ENCODE measurements at regions not wholly inside any gene's neighbourhood (a gene's known extent, or its start where the extent isn't known, plus 50 kb on each side); places are given as distances from the start of the nearest gene placed in this dataset.

DNA sequence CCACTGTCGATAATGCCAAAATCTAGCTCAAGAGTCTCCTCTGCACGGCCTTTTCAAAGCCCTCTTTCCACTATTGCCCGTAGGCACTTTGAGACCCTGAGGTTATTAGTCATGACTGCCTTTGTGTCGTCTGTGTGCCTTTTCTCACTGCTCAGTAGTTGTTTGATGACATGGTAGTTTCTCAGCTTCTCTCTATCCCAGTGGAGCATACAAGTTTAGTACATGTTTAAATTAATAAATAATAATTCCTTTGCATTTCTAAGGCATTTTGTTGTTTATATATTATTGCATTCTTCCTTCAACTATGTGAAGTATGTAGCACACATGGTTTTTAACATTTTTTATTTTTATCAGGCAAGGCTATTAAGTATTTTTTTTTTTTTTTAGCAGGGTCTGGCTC is 458.1 kb downstream of the PCNX1 start:
- Histone ChIP-seq H2AFZ (ENCODE audit: low read length) (no peak overlapping the region), H4K20me1 (ENCODE audit: insufficient read depth, low read length) (no peaks in the 10 kb centered on the region), H3K27ac (ENCODE audit: low read depth, low read length, poor library complexity, severe bottlenecking) (no peak overlapping the region), H3K9ac (ENCODE audit: low read length) (no peak overlapping the region), H3F3A (ENCODE audit: insufficient read depth, low read length) (no peaks in the 10 kb centered on the region), H3K79me2 (ENCODE audit: insufficient read depth, low read length) (0 out of 2 replicates have a peak, but pooled peaks cover 3% of the 10 kb centered on the region), H3K9me2 (ENCODE audit: low read depth, low read length) (no peaks in the 10 kb centered on the region), H3K27me3 (ENCODE audit: insufficient read depth, low read length) (no peaks in the 10 kb centered on the region), H3K4me3 (ENCODE audit: low read depth, low read length, poor library complexity, severe bottlenecking) (no peak overlapping the region), H3K4me1 (ENCODE audit: insufficient read depth, low read length, severe bottlenecking) (peaks cover 3% of the 10 kb centered on the region), H3K36me3 (ENCODE audit: insufficient read depth, low read length) (no peaks in the 10 kb centered on the region), H3K4me2 (ENCODE audit: low read length) (no peak overlapping the region), H3K9me3 (ENCODE audit: low read length) (no peaks in the 10 kb centered on the region)
- TF ChIP-seq, protein P1, sequence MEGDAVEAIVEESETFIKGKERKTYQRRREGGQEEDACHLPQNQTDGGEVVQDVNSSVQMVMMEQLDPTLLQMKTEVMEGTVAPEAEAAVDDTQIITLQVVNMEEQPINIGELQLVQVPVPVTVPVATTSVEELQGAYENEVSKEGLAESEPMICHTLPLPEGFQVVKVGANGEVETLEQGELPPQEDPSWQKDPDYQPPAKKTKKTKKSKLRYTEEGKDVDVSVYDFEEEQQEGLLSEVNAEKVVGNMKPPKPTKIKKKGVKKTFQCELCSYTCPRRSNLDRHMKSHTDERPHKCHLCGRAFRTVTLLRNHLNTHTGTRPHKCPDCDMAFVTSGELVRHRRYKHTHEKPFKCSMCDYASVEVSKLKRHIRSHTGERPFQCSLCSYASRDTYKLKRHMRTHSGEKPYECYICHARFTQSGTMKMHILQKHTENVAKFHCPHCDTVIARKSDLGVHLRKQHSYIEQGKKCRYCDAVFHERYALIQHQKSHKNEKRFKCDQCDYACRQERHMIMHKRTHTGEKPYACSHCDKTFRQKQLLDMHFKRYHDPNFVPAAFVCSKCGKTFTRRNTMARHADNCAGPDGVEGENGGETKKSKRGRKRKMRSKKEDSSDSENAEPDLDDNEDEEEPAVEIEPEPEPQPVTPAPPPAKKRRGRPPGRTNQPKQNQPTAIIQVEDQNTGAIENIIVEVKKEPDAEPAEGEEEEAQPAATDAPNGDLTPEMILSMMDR (IDR thresholded peaks at IDR 0.05; ENCODE audit: low read length) = no peak
- TF ChIP-seq EZH2 (IDR thresholded peaks at IDR 0.05; ENCODE audit: borderline replicate concordance, low read length) = no peak

DNA sequence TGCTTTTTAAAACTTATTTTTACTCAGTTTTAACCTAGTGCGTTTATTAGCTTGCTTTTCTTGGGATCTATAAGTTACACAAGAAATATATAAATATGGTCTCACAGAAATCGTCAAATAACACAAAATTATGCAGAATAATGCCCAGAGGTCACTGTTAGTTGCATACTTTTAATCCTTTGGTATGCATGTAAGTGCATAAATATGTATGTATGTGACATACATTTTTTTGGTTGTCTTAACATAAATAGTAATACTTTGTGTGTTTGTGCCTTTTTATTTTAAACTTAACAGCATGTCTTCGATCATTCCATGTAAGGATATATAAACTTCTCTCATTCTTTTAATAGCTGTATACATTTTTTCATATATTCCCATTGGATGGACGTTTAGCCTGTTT is 459.6 kb downstream of the PCNX1 start:
- no peaks in the 10 kb centered on the region for H3F3A ChIP-seq (ENCODE audit: insufficient read depth, low read length)
- H3K79me2 ChIP-seq (ENCODE audit: insufficient read depth, low read length) = 0 out of 2 replicates have a peak, but pooled peaks cover 3% of the 10 kb centered on the region
- H3K9ac ChIP-seq (ENCODE audit: low read length) = no peak overlapping the region
- H3K4me3 ChIP-seq (ENCODE audit: low read depth, low read length, poor library complexity, severe bottlenecking) = no peak overlapping the region
- no peaks in the 10 kb centered on the region for H3K9me2 ChIP-seq (ENCODE audit: low read depth, low read length)
- no peak overlapping the region for H3K4me2 ChIP-seq (ENCODE audit: low read length)
- no peak overlapping the region for H3K27ac ChIP-seq (ENCODE audit: low read depth, low read length, poor library complexity, severe bottlenecking)
- H4K20me1 ChIP-seq (ENCODE audit: insufficient read depth, low read length) = no peaks in the 10 kb centered on the region
- H2AFZ ChIP-seq (ENCODE audit: low read length) = no peak overlapping the region
- no peak for TF ChIP-seq EZH2 (IDR thresholded peaks at IDR 0.05; ENCODE audit: borderline replicate concordance, low read length)
- TF ChIP-seq, protein P1 (IDR thresholded peaks at IDR 0.05; ENCODE audit: low read length) = no peak
- no peaks in the 10 kb centered on the region for H3K36me3 ChIP-seq (ENCODE audit: insufficient read depth, low read length)
- H3K9me3 ChIP-seq (ENCODE audit: low read length) = no peaks in the 10 kb centered on the region
- H3K27me3 ChIP-seq (ENCODE audit: insufficient read depth, low read length) = no peaks in the 10 kb centered on the region
- H3K4me1 ChIP-seq (ENCODE audit: insufficient read depth, low read length, severe bottlenecking) = no peaks in the 10 kb centered on the region

DNA sequence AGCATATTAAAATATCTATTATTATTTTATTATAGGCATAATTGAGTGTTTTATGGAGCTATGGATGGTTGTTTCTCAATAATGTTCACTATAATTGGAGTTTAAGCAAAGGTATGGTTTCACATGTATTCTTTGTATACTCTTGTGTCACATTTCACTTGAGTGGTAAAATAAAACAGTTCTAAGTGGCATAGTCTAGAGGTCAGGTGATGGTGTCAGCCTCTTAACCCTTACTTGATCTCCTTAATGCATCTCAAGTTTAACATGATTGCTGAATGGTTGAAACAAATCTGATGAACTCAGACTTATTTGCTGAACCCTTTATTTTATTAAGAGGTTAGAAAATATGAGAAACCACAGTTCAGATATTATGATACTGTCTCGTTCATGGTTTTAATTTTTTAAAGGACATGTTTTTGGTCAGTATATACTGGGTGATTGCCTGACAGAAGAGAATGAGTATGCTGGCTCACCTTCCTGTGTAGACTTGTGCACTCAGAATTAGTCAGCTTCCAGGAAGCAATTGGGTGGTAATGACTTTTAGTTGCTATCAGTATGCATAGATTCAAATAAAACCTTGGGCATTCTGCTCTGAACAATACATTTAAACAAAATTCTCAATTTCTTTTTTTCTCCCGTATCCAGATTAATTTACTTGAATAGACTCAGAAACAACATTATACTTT is 464.6 kb downstream of the PCNX1 start:
- 0 out of 2 replicates have a peak, but pooled peaks cover 3% of the 10 kb centered on the region for H3K79me2 ChIP-seq (ENCODE audit: insufficient read depth, low read length)
- H3K9ac ChIP-seq (ENCODE audit: low read length) = no peak overlapping the region
- H3K4me1 ChIP-seq (ENCODE audit: insufficient read depth, low read length, severe bottlenecking) = no peaks in the 10 kb centered on the region
- H3F3A ChIP-seq (ENCODE audit: insufficient read depth, low read length) = 0 out of 2 replicates have a peak, but pooled peaks cover 4% of the 10 kb centered on the region
- TF ChIP-seq, protein P1 (IDR thresholded peaks at IDR 0.05; ENCODE audit: low read length) = no peak
- no peak for TF ChIP-seq EZH2 (IDR thresholded peaks at IDR 0.05; ENCODE audit: borderline replicate concordance, low read length)
- no peaks in the 10 kb centered on the region for H3K9me2 ChIP-seq (ENCODE audit: low read depth, low read length)
- H3K27ac ChIP-seq (ENCODE audit: low read depth, low read length, poor library complexity, severe bottlenecking) = no peak overlapping the region
- H3K9me3 ChIP-seq (ENCODE audit: low read length) = peaks cover 7% of the 10 kb centered on the region
- no peak overlapping the region for H3K4me3 ChIP-seq (ENCODE audit: low read depth, low read length, poor library complexity, severe bottlenecking)
- no peak overlapping the region for H3K4me2 ChIP-seq (ENCODE audit: low read length)
- no peaks in the 10 kb centered on the region for H3K36me3 ChIP-seq (ENCODE audit: insufficient read depth, low read length)
- no peaks in the 10 kb centered on the region for H3K27me3 ChIP-seq (ENCODE audit: insufficient read depth, low read length)
- H4K20me1 ChIP-seq (ENCODE audit: insufficient read depth, low read length) = no peaks in the 10 kb centered on the region
- H2AFZ ChIP-seq (ENCODE audit: low read length) = no peak overlapping the region

Data from OCI-LY1 (cell line).